ENCODE measurements at regions not wholly inside any gene's neighbourhood (a gene's known extent, or its start where the extent isn't known, plus 50 kb on each side); places are given as distances from the start of the nearest gene placed in this dataset.

DNA sequence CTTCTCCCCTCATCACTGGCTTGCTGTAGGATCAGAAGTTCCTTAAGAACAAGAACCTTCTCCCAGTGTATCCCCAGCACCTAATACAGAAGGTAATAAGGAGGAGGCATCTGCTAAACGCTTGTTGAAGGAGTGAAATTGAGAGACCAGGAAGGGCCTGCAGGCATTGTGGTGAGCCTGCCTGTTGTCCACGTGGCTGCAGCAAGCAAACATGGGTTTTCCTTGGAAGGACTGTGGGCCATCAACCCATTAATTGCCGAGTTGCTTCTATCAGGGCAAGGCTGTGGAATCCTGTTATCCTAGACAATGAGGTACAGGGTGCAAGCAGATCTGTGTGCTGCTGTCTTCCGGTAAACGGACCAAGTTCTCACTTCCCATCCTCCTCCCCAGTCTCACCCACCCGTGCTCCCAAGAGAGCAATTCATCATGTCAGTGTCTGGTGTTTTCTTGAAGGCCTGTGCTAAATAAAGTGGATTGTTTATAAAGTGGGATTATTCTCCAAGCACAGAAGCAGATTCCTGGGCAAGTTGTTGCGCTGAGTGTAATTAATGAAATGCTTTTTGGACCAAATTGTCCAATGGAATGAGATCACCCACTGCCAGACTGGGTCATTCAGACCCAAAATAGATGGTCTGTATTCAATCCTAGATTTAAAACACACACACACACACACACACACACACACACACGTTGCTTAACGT is 164.6 kb upstream of the CDYL start:
- H3K9me3 Mint-ChIP-seq, result peaks cover 3 to 6% of the 10 kb centered on the region in 2 donors
- ATAC-seq (replicated peaks) (peak; percentile 53 to 70), DNase-seq (no peak)
- H3K27ac Mint-ChIP-seq, result no peak overlapping the region
- peaks cover 12 to 37% of the 10 kb centered on the region in 2 donors for H3K4me1 Mint-ChIP-seq
- H3K36me3 Mint-ChIP-seq, result peaks cover 0 to 3% of the 10 kb centered on the region in 2 donors
- H3K27me3 Mint-ChIP-seq, result peaks cover 23 to 34% of the 10 kb centered on the region in 2 donors
- no peak overlapping the region for H3K4me3 Mint-ChIP-seq

DNA sequence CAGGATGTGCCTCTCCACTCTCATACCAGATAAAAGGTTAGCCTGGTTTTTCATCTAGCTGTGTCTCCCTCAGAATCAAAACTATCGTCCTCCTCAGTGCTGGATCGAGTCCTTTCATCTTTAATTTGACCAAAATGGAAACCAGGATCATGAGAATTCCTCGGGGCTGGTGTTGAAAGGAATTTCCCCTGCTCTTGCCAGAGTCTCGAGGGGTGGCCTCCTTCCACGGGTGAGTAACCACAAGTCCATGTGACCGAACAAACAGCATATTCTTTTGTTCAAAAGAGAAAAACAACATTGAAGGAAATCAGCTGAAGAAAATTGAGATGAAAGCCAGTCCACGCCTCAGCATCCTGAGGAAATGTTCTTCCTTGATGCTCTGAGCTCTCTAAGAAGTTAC is 165.9 kb upstream of the CDYL start:
- ATAC-seq (replicated peaks) (no peak), DNase-seq (no peak)
- peaks cover 3 to 6% of the 10 kb centered on the region in 2 donors for H3K9me3 Mint-ChIP-seq
- H3K27me3 Mint-ChIP-seq, result peaks cover 20 to 34% of the 10 kb centered on the region in 2 donors
- peaks cover 0 to 3% of the 10 kb centered on the region in 2 donors for H3K36me3 Mint-ChIP-seq
- no peak overlapping the region for H3K4me3 Mint-ChIP-seq
- peaks cover 12 to 37% of the 10 kb centered on the region in 2 donors for H3K4me1 Mint-ChIP-seq
- peak overlapping the region; percentile 3 for H3K27ac Mint-ChIP-seq

DNA sequence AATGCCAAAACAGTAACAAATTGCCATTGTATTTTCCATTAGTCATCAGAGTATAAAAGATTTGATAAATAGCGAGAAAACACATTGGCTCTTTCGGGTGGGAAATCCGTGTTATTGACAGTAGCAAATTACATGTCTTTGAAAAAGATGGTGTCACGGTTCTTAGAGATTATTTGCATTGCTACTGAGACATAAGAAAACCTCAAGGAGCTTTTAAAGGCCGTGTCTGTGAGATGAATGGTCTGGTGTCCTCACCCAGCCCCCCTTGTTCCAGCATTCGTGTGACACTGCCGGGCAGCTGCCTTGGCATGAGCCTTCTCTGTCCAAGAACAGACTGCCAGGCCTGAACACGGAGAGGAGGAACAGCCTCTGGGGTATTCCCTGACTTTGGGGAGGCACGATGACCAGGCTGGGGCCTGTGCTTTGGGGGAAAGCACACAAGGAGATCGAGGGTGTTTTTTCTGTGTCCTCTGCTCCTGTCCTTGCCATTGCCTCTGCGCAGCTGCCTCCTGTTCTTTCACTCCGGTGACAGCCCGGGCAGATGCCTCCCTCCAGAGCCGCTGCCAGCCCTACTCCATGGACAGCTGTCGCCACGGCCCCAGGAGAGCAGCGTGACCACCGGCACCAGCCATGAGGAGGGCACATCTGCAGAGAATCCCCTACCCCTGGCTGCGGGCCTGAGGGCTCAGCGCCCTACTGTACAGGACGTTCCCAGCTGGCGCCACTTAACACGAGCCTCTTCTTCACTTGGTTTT is 167.7 kb upstream of the CDYL start:
- Mint-ChIP-seq H3K4me1 (peaks cover 10 to 30% of the 10 kb centered on the region in 2 donors), H3K36me3 (no peaks in the 10 kb centered on the region), H3K27me3 (peaks cover 20 to 28% of the 10 kb centered on the region in 2 donors), H3K4me3 (no peak overlapping the region), H3K27ac (no peak overlapping the region), H3K9me3 (no peaks in the 10 kb centered on the region)
- DNase-seq, result no peak
- no peak for ATAC-seq (replicated peaks)

DNA sequence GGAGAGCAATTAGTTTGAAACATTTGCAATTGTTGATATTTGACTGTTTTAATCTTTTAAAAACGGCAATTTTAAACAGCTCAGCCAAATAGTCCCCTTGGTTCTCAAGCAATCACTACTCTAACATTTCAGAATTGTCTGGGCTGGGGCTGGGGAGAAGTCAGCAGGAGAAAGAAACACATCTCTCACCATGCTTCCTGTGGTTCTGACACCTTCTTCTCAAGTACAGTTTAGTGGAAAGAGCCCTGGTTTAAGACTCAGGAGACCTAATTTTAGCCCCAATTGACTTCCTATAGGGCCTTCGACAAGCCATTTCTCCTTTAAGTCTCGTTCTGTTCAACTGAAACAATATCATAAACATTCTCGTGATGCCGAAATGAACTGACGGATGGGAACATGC is 168.4 kb upstream of the CDYL start:
- ATAC-seq (replicated peaks), result no peak
- H3K9me3 Mint-ChIP-seq, result no peaks in the 10 kb centered on the region
- no peak overlapping the region for H3K27ac Mint-ChIP-seq
- H3K27me3 Mint-ChIP-seq, result peaks cover 20 to 28% of the 10 kb centered on the region in 2 donors
- H3K4me3 Mint-ChIP-seq, result no peak overlapping the region
- H3K4me1 Mint-ChIP-seq, result peaks cover 10 to 23% of the 10 kb centered on the region in 2 donors
- no peaks in the 10 kb centered on the region for H3K36me3 Mint-ChIP-seq
- no peak for DNase-seq

DNA sequence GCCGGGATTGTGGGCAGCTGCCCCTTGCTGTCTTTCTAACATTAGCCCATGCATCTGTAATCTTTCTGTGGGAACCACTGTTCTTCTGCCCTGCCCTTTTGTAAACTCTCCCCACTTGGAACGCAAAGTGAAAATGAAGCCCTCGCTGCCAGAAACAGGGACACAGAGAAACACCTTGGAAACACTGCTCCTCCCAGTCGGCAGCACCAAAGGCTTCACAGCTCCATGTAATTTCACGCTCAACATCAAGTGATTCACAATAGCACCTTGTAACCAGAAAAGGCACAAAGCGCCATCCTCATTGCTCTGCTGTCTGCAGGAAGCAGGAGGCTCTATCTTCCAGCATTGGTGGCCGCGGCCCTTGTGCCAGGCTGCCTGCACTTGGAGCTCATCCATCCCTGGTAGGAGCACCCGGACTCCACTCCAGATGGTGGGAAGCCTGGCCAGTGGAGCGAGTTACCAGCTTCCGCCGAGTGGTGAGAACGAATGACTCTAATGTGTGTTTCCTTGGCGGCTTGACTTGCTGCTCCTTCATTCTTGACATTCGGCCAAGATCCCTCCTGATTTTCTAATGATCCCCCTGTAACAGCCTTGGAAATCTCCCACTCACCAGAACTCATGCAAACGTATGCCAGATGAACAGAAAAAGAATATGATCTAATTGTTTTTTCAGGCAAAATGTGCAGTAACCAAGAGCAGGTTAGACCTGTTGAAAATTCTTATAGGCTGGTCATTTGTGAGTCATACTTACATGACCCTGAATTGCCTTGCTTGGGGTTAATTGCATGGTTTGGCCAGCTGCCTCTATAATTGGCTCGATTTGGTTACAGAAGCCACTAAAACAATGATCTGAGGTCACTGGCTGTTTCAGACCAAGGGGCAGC is 169.1 kb upstream of the CDYL start:
- Mint-ChIP-seq H3K4me3 (no peak overlapping the region), H3K9me3 (no peaks in the 10 kb centered on the region), H3K4me1 (peaks cover 10 to 19% of the 10 kb centered on the region in 2 donors), H3K27ac (no peak overlapping the region), H3K36me3 (no peaks in the 10 kb centered on the region), H3K27me3 (peaks cover 20 to 25% of the 10 kb centered on the region in 2 donors)
- DNase-seq (no peak), ATAC-seq (replicated peaks) (no peak)

DNA sequence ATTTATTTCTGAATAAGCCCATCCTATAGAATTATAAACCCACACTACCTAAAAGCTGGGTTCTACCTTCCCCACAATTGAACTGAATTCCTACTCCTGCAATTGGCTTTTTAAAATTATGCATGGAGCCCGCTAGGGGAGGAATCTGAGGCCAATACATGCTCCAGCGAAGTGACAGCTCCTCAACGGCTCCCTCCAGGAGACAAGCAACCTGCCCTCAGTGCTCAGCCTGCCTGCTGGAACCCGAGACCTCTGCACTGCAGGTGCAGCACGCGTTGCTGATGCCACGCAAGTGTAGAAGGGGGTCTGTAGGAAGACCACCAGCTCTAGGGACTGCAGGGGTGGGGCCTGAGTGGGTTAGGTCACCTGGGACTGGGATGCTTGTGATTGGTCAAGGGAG is 170.2 kb upstream of the CDYL start:
- H3K36me3 Mint-ChIP-seq, result peaks cover 0 to 3% of the 10 kb centered on the region in 2 donors
- ATAC-seq (replicated peaks), result no peak
- peaks cover 25% of the 10 kb centered on the region in 2 donors for H3K27me3 Mint-ChIP-seq
- H3K4me1 Mint-ChIP-seq, result peaks cover 4 to 9% of the 10 kb centered on the region in 2 donors
- H3K4me3 Mint-ChIP-seq, result no peak overlapping the region
- no peak overlapping the region for H3K27ac Mint-ChIP-seq
- no peak for DNase-seq
- peaks cover 0 to 2% of the 10 kb centered on the region in 2 donors for H3K9me3 Mint-ChIP-seq

DNA sequence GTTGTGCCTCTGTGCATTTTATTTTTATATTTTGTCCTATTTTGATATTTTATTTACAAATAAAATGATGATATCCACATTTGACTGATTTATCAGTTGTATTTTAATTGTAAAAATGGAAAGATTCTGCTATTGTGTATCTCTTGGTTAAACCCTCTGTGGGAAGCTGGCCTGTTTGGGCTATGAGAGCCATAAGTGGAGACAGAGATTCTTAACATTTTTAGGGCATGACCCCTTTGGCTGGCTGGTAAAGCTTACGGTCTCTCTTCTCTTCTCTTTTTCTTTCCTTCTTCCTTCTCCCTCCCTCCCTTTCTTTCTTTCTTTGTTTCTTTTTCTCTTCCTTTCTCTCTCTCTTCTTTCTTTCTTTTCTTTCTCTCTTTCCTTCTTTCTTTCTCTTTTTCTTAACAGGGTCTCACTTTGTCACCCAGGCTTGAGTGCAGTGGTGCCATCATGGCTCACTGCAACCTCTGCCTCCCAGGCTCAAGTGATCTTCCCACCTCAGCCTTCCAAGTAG is 172.3 kb upstream of the CDYL start:
- no peak for ATAC-seq (replicated peaks)
- peaks cover 19 to 21% of the 10 kb centered on the region in 2 donors for H3K27me3 Mint-ChIP-seq
- no peak for DNase-seq
- H3K4me1 Mint-ChIP-seq, result no peaks in the 10 kb centered on the region
- H3K4me3 Mint-ChIP-seq, result no peak overlapping the region
- peaks cover 0 to 3% of the 10 kb centered on the region in 2 donors for H3K36me3 Mint-ChIP-seq
- no peak overlapping the region for H3K27ac Mint-ChIP-seq
- peaks cover 0 to 2% of the 10 kb centered on the region in 2 donors for H3K9me3 Mint-ChIP-seq

DNA sequence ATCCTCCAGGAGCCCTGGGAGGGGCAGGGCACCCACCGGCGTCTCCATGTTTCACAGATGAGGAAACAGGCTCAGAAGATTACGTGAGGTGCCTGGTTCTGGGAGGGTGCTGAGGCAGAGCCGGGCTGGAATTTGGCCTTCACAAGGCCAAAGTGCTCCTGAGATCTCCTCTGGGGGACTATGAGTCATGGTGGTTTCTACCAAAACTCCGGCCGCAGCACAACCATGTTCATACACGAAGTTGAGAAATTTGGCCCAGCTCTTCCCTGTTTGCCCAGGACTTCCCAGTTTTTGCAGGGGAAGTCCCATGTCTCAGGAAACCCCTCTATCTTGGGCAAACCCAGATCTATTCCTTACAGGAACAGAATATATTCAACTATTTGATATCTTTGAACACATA is 172.9 kb upstream of the CDYL start:
- ATAC-seq (replicated peaks), result no peak
- peaks cover 0 to 2% of the 10 kb centered on the region in 2 donors for H3K9me3 Mint-ChIP-seq
- H3K4me3 Mint-ChIP-seq, result no peak overlapping the region
- no peak for DNase-seq
- H3K27ac Mint-ChIP-seq, result no peak overlapping the region
- peaks cover 0 to 3% of the 10 kb centered on the region in 2 donors for H3K36me3 Mint-ChIP-seq
- H3K27me3 Mint-ChIP-seq, result peaks cover 19 to 25% of the 10 kb centered on the region in 2 donors
- H3K4me1 Mint-ChIP-seq, result no peaks in the 10 kb centered on the region

DNA sequence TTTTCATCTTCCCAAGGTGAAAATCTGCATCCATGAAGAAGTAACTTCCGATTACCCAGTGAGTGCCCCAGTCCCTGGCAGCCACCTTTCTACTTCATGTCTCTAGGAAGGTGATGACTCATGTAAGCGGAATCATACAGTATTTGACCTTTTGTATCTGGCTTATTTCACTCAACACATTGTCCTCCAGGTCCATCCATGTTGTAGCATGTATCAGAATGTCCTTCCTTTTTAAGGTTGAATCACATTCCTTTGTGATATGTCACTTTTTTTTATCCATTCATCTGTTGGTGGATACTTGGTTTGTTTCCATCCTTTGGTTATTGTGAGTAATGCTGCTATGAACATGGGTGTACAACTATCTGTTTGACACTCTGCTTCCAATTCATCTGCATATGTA is 176.3 kb upstream of the CDYL start:
- no peak for DNase-seq
- peaks cover 0 to 10% of the 10 kb centered on the region in 2 donors for H3K9me3 Mint-ChIP-seq
- H3K4me3 Mint-ChIP-seq, result no peak overlapping the region
- H3K4me1 Mint-ChIP-seq, result peaks cover 0 to 8% of the 10 kb centered on the region in 2 donors
- no peak overlapping the region for H3K27ac Mint-ChIP-seq
- ATAC-seq (replicated peaks), result no peak
- H3K27me3 Mint-ChIP-seq, result peaks cover 11 to 36% of the 10 kb centered on the region in 2 donors
- peaks cover 0 to 5% of the 10 kb centered on the region in 2 donors for H3K36me3 Mint-ChIP-seq

DNA sequence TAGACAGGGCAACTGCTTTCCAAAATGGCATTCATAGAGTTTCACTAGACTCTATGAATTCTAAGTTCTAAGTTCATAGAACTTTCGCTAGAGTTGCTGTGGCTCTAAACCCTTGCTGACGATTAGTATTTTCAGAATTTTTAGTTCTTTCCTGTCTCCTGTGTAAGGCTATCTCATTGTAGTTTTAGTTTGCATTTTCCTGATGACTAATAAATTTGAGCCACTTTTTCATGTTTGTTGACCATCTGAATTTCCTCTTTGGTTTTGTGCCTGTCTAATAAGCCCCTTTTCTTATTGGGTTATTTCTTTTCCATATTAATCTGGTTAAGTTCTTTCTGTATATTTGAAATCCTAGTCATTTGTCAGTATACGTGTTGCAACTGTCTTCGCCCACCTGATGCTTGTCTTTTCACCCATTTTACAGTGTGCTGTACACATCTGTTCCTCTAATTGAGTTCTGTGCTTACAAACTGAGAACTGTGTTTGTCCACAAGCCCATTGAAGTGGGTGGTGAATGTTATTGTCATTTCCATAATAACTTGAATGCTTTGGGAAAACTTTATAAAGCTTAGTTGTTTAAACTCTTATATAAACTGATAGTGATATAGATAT is 177.7 kb upstream of the CDYL start:
- Mint-ChIP-seq H3K4me1 (peaks cover 6 to 18% of the 10 kb centered on the region in 2 donors), H3K9me3 (peaks cover 0 to 10% of the 10 kb centered on the region in 2 donors), H3K27me3 (peaks cover 10 to 36% of the 10 kb centered on the region in 2 donors), H3K36me3 (peaks cover 0 to 5% of the 10 kb centered on the region in 2 donors), H3K27ac (no peak overlapping the region), H3K4me3 (no peak overlapping the region)
- DNase-seq (no peak), ATAC-seq (replicated peaks) (no peak)

DNA sequence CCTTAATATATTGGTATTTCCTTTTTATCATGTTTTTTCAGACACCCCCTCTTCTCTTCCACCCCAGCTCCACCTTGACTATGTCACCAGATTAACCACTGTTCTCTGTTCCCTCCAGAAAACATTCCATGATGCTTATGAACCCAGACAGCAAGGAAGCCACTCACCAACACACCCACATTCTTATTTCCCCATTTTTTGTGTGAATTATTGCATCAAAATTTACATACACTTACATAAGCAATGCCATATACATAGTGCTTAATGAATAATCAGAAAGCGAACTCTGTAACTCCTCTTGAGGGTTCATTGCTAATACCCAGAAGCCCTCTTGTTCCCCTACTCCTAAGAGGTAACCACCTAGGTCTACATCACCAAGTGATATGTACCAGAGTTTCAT is 182.3 kb upstream of the CDYL start:
- DNase-seq (peak; percentile 13), ATAC-seq (replicated peaks) (peak; percentile 95 to 97)
- Mint-ChIP-seq H3K36me3 (peaks cover 0 to 2% of the 10 kb centered on the region in 2 donors), H3K27me3 (peaks cover 15 to 36% of the 10 kb centered on the region in 2 donors), H3K4me3 (peak overlapping the region in 1 of 2 donors; percentile 1), H3K9me3 (peaks cover 0 to 8% of the 10 kb centered on the region in 2 donors), H3K27ac (peak overlapping the region; percentile 48), H3K4me1 (peaks cover 10 to 22% of the 10 kb centered on the region in 2 donors)

DNA sequence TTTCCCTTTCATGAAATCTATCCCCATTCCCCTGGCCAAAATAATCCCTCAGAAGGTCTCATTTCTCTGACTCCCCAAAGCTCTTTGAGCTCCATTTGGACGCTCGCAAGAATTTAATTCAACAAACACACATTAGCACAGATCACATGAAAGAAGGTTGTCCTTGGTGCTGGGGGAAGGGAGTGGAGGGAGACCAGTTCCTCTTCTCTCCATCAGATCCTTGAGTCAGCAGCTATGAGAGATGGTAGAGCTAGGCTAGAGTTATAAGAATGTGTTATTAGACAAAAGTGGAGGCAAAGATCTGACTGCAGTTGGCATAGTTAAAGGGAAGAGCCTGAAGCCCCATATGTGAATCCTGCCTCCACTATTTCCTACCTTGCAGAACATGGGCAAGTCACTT is 184.2 kb upstream of the CDYL start:
- ATAC-seq (replicated peaks), result no peak
- Mint-ChIP-seq H3K27ac (no peak overlapping the region), H3K27me3 (peaks cover 17 to 28% of the 10 kb centered on the region in 2 donors), H3K4me1 (peaks cover 10 to 18% of the 10 kb centered on the region in 2 donors), H3K4me3 (no peak overlapping the region), H3K36me3 (peaks cover 0 to 2% of the 10 kb centered on the region in 2 donors), H3K9me3 (peaks cover 0 to 10% of the 10 kb centered on the region in 2 donors)
- no peak for DNase-seq

DNA sequence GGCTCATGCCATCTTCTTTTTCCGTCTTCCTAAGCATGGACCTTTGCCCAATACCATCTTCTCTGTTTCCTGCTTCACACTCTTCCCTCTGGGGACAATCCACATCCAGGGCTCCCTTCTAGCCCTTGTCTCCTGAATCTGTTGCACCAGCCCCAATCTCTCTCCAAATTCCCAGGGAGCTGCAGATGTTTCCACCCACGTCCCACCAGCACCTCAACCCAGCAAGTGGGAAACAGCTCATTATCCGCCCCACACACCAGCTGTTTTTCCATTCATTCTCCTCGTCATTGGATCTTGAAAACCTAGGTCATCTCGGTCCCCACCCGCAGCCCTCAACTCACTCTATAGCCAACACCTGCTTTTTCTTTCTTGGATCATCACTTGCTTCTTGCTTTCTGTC is 185.0 kb upstream of the CDYL start:
- Mint-ChIP-seq H3K27me3 (peaks cover 15 to 20% of the 10 kb centered on the region in 2 donors), H3K4me3 (no peak overlapping the region), H3K9me3 (peaks cover 0 to 5% of the 10 kb centered on the region in 2 donors), H3K4me1 (peaks cover 10 to 14% of the 10 kb centered on the region in 2 donors), H3K36me3 (no peaks in the 10 kb centered on the region), H3K27ac (no peak overlapping the region)
- DNase-seq (no peak), ATAC-seq (replicated peaks) (no peak)

All from stimulated activated naive B cell treated with anti-CD40 and anti-IgM and Interleukin-4, amounts not matched to agents 10 μg/mL and 1 μg/mL and 100 μg/mL, for 72 hours (primary cell).